ENCODE measurements at regions not wholly inside any gene's neighbourhood (a gene's known extent, or its start where the extent isn't known, plus 50 kb on each side); places are given as distances from the start of the nearest gene placed in this dataset.

GRCh38 chr5:174900240-174900865 is 176.0 kb downstream of the MSX2 start:
- ATAC-seq, result no peak
- TF ChIP-seq ZFP30 (CRISPR knock-in tag; IDR thresholded peaks at IDR 0.05), result no peak
- TF ChIP-seq TCF4 (CRISPR knock-in tag; IDR thresholded peaks at IDR 0.05; ENCODE audit: borderline replicate concordance), result no peak
- no peak for TF ChIP-seq GLIS3 (CRISPR knock-in tag; IDR thresholded peaks at IDR 0.05)
- TF ChIP-seq POU6F1 (CRISPR knock-in tag; IDR thresholded peaks at IDR 0.05; ENCODE audit: borderline replicate concordance, low read depth), result no peak

GRCh38 chr5:174897281-174897950 is 173.0 kb downstream of the MSX2 start:
- TF ChIP-seq GLIS3 (CRISPR knock-in tag; IDR thresholded peaks at IDR 0.05) (no peak), OSR1 (CRISPR knock-in tag; IDR thresholded peaks at IDR 0.05) (no peak), RARB (CRISPR knock-in tag; IDR thresholded peaks at IDR 0.05) (no peak), CSDC2 (CRISPR knock-in tag; IDR thresholded peaks at IDR 0.05) (no peak), PATZ1 (CRISPR knock-in tag; IDR thresholded peaks at IDR 0.05; ENCODE audit: borderline replicate concordance) (no peak), ZNF8 (CRISPR knock-in tag; IDR thresholded peaks at IDR 0.05) (no peak), ZNF70 (CRISPR knock-in tag; IDR thresholded peaks at IDR 0.05) (no peak), CSRNP3 (CRISPR knock-in tag; IDR thresholded peaks at IDR 0.05) (no peak), TCF4 (CRISPR knock-in tag; IDR thresholded peaks at IDR 0.05; ENCODE audit: borderline replicate concordance) (no peak), PPARA (CRISPR knock-in tag; IDR thresholded peaks at IDR 0.05; ENCODE audit: borderline replicate concordance) (no peak), ESRRG (CRISPR knock-in tag; IDR thresholded peaks at IDR 0.05) (no peak), ZC3H10 (CRISPR knock-in tag; IDR thresholded peaks at IDR 0.05) (no peak), TOX (CRISPR knock-in tag; IDR thresholded peaks at IDR 0.05; ENCODE audit: borderline replicate concordance) (no peak), ISL1 (CRISPR knock-in tag; IDR thresholded peaks at IDR 0.05) (no peak), ARNTL (CRISPR knock-in tag; IDR thresholded peaks at IDR 0.05; ENCODE audit: borderline replicate concordance, low read depth) (no peak), SNAI2 (CRISPR knock-in tag; IDR thresholded peaks at IDR 0.05) (no peak), CREB5 (CRISPR knock-in tag; IDR thresholded peaks at IDR 0.05; ENCODE audit: low read depth) (no peak), ZFP3 (CRISPR knock-in tag; IDR thresholded peaks at IDR 0.05) (no peak)
- ATAC-seq, result no peak

- TF ChIP-seq SNAI2 (CRISPR knock-in tag; IDR thresholded peaks at IDR 0.05), result no peak
- no peak for TF ChIP-seq ESRRG (CRISPR knock-in tag; IDR thresholded peaks at IDR 0.05)
- TF ChIP-seq CREB5 (CRISPR knock-in tag; IDR thresholded peaks at IDR 0.05; ENCODE audit: low read depth), result no peak
- no peak for TF ChIP-seq GLIS3 (CRISPR knock-in tag; IDR thresholded peaks at IDR 0.05)
- TF ChIP-seq TOX (CRISPR knock-in tag; IDR thresholded peaks at IDR 0.05; ENCODE audit: borderline replicate concordance), result no peak
- TF ChIP-seq POU6F1 (CRISPR knock-in tag; IDR thresholded peaks at IDR 0.05; ENCODE audit: borderline replicate concordance, low read depth), result no peak
- no peak for TF ChIP-seq OSR1 (CRISPR knock-in tag; IDR thresholded peaks at IDR 0.05)
- TF ChIP-seq TCF4 (CRISPR knock-in tag; IDR thresholded peaks at IDR 0.05; ENCODE audit: borderline replicate concordance), result no peak
- TF ChIP-seq RARB (CRISPR knock-in tag; IDR thresholded peaks at IDR 0.05), result no peak
- no peak for TF ChIP-seq ZNF8 (CRISPR knock-in tag; IDR thresholded peaks at IDR 0.05)
- no peak for TF ChIP-seq PPARA (CRISPR knock-in tag; IDR thresholded peaks at IDR 0.05; ENCODE audit: borderline replicate concordance)
- no peak for TF ChIP-seq ZNF70 (CRISPR knock-in tag; IDR thresholded peaks at IDR 0.05)
- ATAC-seq, result no peak
Observed at GRCh38 chr5:174895360-174895759, 171.0 kb downstream of the MSX2 start.
